WTC11 (cell line): ENCODE measurements at regions not wholly inside any gene's neighbourhood (a gene's known extent, or its start where the extent isn't known, plus 50 kb on each side); places are given as distances from the start of the nearest gene placed in this dataset.

Experiments used
- ATAC-seq: fragments of 200-7000 bp; cut with Tn5 transposase; 2 replicates; pipeline ENCODE4 v1.10.0; 2021; ENCODE audit warnings: mild to moderate bottlenecking, moderate library complexity
- CTCF ChIA-PET: fragments of 300-600 bp; sonication (Branson Sonifier 250); formaldehyde crosslinking; loops from one replicate; lab custom pipeline; 2021; ENCODE audit warnings: antibody characterized with exemption; lab: Charles Lee
- POLR2A ChIA-PET: fragments of 350-600 bp; sonication (Branson Sonifier 250); formaldehyde crosslinking; loops from one replicate; lab custom pipeline; 2021; ENCODE audit warnings: antibody characterized with exemption; lab: Charles Lee
- DNase-seq: peaks from one replicate; pipeline ENCODE4 v3.0.0; 2021; ENCODE audit warnings: low spot score
- H3K27ac Mint-ChIP-seq: 2 replicates; pipeline ENCODE4 v1.8.0; 2021; ENCODE audit warnings: mixed read lengths
- H3K27me3 Mint-ChIP-seq: 2 replicates; pipeline ENCODE4 v1.8.0; 2021; ENCODE audit warnings: low read depth, mild to moderate bottlenecking, moderate library complexity, mixed read lengths
- H3K36me3 Mint-ChIP-seq: 2 replicates; pipeline ENCODE4 v1.8.0; 2021; ENCODE audit warnings: mixed read lengths
- H3K4me1 Mint-ChIP-seq: 2 replicates; pipeline ENCODE4 v1.8.0; 2022; ENCODE audit warnings: mixed read lengths
- H3K4me3 Mint-ChIP-seq: 2 replicates; pipeline ENCODE4 v1.8.0; 2021; ENCODE audit warnings: mild to moderate bottlenecking, moderate library complexity, mixed read lengths
- H3K9me3 Mint-ChIP-seq: 2 replicates; pipeline ENCODE4 v1.8.0; 2021; ENCODE audit warnings: mixed read lengths
- ATF3 ChIP-seq: sonication (generic); formaldehyde crosslinking; conservative IDR thresholded peaks from 2 replicates; pipeline ENCODE4 v1.8.1; 2022; ENCODE audit warnings: mild to moderate bottlenecking, missing genetic modification reagents
- ATF6 ChIP-seq: sonication (generic); formaldehyde crosslinking; IDR thresholded peaks from 2 replicates; pipeline ENCODE4 v1.8.1; 2023; ENCODE audit warnings: mild to moderate bottlenecking, missing genetic modification reagents
- E2F4 ChIP-seq: sonication (generic); formaldehyde crosslinking; IDR thresholded peaks from 2 replicates; pipeline ENCODE4 v1.8.1; 2022; ENCODE audit warnings: low read depth, mild to moderate bottlenecking, moderate library complexity, missing genetic modification reagents, borderline replicate concordance
- FOXK1 ChIP-seq: sonication (generic); formaldehyde crosslinking; IDR thresholded peaks from 2 replicates; pipeline ENCODE4 v1.8.0; 2022; ENCODE audit warnings: mild to moderate bottlenecking, moderate library complexity, missing genetic modification reagents
- HMGA2 ChIP-seq: fragments of 250-450 bp; sonication (Bioruptor Pico); IDR thresholded peaks from 2 replicates; pipeline ENCODE4 v1.4.0; 2021; ENCODE audit warnings: mild to moderate bottlenecking, moderate library complexity
- JAZF1 ChIP-seq: fragments of 250-450 bp; sonication (Bioruptor Pico); IDR thresholded peaks from 2 replicates; pipeline ENCODE4 v1.9.0; 2021; ENCODE audit warnings: moderate library complexity, mild to moderate bottlenecking, inconsistent platforms
- NR1H2 ChIP-seq: sonication (generic); formaldehyde crosslinking; IDR thresholded peaks from 2 replicates; pipeline ENCODE4 v1.9.0; 2021; ENCODE audit warnings: mild to moderate bottlenecking, moderate library complexity, missing genetic modification reagents
- RELA ChIP-seq: sonication (generic); formaldehyde crosslinking; IDR thresholded peaks from 2 replicates; pipeline ENCODE4 v1.8.1; 2022; ENCODE audit warnings: missing genetic modification reagents, mild to moderate bottlenecking, borderline replicate concordance
- TEAD1 ChIP-seq: sonication (generic); formaldehyde crosslinking; IDR thresholded peaks from 2 replicates; pipeline ENCODE4 v1.8.0; 2022; ENCODE audit warnings: mild to moderate bottlenecking, missing genetic modification reagents
- ZMAT4 ChIP-seq: fragments of 250-450 bp; sonication (Bioruptor Pico); IDR thresholded peaks from 2 replicates; pipeline ENCODE4 v1.9.0; 2021; ENCODE audit warnings: mild to moderate bottlenecking
- ZNF317 ChIP-seq: sonication (generic); formaldehyde crosslinking; IDR thresholded peaks from 2 replicates; pipeline ENCODE4 v1.8.1; 2023; ENCODE audit warnings: low read depth, mild to moderate bottlenecking, moderate library complexity, missing genetic modification reagents, borderline replicate concordance
- ZNF396 ChIP-seq: fragments of 250-450 bp; sonication (Bioruptor Pico); IDR thresholded peaks from 2 replicates; pipeline ENCODE4 v1.8.0; 2021; ENCODE audit warnings: mild to moderate bottlenecking, moderate library complexity, borderline replicate concordance
- TF ChIP-seq, protein P1 (sequence below): fragments of 250-450 bp; sonication (Bioruptor Pico); IDR thresholded peaks from 2 replicates; pipeline ENCODE4 v1.9.0; 2021; ENCODE audit warnings: mild to moderate bottlenecking
- TF ChIP-seq, protein P2 (sequence below): sonication (generic); formaldehyde crosslinking; IDR thresholded peaks from 2 replicates; pipeline ENCODE4 v1.8.1; 2022; ENCODE audit warnings: mild to moderate bottlenecking, moderate library complexity, missing genetic modification reagents
- TF ChIP-seq, protein P3 (sequence below): sonication (generic); formaldehyde crosslinking; IDR thresholded peaks from 2 replicates; pipeline ENCODE4 v1.8.0; 2023; ENCODE audit warnings: missing genetic modification reagents

GRCh38 chr1:23639460-23640095 is 52.0 kb upstream of the RPL11 start:
- Mint-ChIP-seq H3K36me3 (no peaks in the 10 kb centered on the region), H3K27me3 (no peaks in the 10 kb centered on the region; the same call in 1 of the 2 replicates), H3K9me3 (no peaks in the 10 kb centered on the region), H3K4me3 (no peak overlapping the region), H3K4me1 (peaks cover 27% of the 10 kb centered on the region), H3K27ac (no peak overlapping the region)
- no peak for TF ChIP-seq ZMAT4
- no peak for TF ChIP-seq E2F4 (CRISPR knock-in tag)
- ChIA-PET POLR2A (no interaction called here), CTCF (interaction anchor here (0.9 to 4.4 kb wide), 6 partner anchors 18 to 143 kb away, joined by 3 to 201 read pairs (median 35); no protein-coding TSS in a partner anchor)
- no peak for ATAC-seq
- no peak for DNase-seq

DNA sequence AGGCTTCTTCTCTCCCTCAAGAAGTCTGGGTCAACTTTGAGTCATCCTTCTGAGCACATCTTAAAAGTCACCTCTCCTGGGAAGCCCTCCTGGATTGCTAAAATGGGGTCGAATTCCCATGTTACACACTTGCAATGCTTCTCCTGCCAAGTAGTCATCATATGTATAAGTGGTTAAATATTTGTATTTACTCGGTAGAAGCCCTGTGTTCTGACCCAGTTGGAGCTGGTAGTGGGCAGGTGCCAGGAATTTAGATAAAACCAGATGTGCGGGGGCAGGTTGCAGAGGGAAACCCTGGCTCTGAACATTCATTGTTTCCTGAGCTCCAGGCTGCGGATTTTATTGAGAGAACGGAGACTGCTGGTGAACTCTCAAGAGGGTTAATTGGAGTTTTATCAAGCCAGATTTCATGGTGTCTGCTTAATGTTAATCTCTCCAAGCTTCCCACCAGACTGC is 52.8 kb upstream of the RPL11 start:
- DNase-seq (no peak), ATAC-seq (no peak)
- CTCF ChIA-PET = interaction anchor here (0.6 to 6.9 kb wide), 16 partner anchors 11 to 142 kb away, joined by 4 to 341 read pairs (median 22); partner anchors contain the start of genes E2F2, ID3 and RPL11
- Mint-ChIP-seq H3K4me3 (no peak overlapping the region), H3K9me3 (no peaks in the 10 kb centered on the region), H3K36me3 (no peaks in the 10 kb centered on the region), H3K27me3 (no peaks in the 10 kb centered on the region; the same call in 1 of the 2 replicates), H3K27ac (no peak overlapping the region), H3K4me1 (peaks cover 28% of the 10 kb centered on the region)
- POLR2A ChIA-PET = interaction anchor here (1.8 to 2.8 kb wide), 3 partner anchors 79 to 94 kb away, joined by 8 to 26 read pairs (median 26); partner anchors contain the start of gene ID3
- TF ChIP-seq, protein P1, sequence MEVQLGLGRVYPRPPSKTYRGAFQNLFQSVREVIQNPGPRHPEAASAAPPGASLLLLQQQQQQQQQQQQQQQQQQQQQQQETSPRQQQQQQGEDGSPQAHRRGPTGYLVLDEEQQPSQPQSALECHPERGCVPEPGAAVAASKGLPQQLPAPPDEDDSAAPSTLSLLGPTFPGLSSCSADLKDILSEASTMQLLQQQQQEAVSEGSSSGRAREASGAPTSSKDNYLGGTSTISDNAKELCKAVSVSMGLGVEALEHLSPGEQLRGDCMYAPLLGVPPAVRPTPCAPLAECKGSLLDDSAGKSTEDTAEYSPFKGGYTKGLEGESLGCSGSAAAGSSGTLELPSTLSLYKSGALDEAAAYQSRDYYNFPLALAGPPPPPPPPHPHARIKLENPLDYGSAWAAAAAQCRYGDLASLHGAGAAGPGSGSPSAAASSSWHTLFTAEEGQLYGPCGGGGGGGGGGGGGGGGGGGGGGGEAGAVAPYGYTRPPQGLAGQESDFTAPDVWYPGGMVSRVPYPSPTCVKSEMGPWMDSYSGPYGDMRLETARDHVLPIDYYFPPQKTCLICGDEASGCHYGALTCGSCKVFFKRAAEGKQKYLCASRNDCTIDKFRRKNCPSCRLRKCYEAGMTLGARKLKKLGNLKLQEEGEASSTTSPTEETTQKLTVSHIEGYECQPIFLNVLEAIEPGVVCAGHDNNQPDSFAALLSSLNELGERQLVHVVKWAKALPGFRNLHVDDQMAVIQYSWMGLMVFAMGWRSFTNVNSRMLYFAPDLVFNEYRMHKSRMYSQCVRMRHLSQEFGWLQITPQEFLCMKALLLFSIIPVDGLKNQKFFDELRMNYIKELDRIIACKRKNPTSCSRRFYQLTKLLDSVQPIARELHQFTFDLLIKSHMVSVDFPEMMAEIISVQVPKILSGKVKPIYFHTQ = no peak
- TF ChIP-seq E2F4 (CRISPR knock-in tag) (no peak), ATF3 (CRISPR knock-in tag) (no peak), JAZF1 (CRISPR knock-in tag) (no peak), FOXK1 (CRISPR knock-in tag) (no peak), HMGA2 (CRISPR knock-in tag) (no peak), ZNF317 (CRISPR knock-in tag) (no peak), RELA (CRISPR knock-in tag) (no peak), ZNF396 (CRISPR knock-in tag) (no peak)
- TF ChIP-seq, protein P2, sequence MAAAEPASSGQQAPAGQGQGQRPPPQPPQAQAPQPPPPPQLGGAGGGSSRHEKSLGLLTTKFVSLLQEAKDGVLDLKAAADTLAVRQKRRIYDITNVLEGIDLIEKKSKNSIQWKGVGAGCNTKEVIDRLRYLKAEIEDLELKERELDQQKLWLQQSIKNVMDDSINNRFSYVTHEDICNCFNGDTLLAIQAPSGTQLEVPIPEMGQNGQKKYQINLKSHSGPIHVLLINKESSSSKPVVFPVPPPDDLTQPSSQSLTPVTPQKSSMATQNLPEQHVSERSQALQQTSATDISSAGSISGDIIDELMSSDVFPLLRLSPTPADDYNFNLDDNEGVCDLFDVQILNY (CRISPR knock-in tag) = no peak

- peak; percentile 44 for ATAC-seq
- Mint-ChIP-seq H3K4me3 (no peak overlapping the region), H3K27ac (peak overlapping the region; percentile 54), H3K4me1 (peaks cover 28% of the 10 kb centered on the region), H3K27me3 (no peaks in the 10 kb centered on the region; the same call in 1 of the 2 replicates), H3K9me3 (no peaks in the 10 kb centered on the region), H3K36me3 (no peaks in the 10 kb centered on the region)
- ChIA-PET CTCF (interaction anchor here (0.6 to 6.9 kb wide), 20 partner anchors 10 to 591 kb away, joined by 3 to 341 read pairs (median 14); partner anchors contain the start of genes ASAP3, E2F2, ID3 and RPL11), POLR2A (interaction anchor here (1.6 to 2.8 kb wide), 5 partner anchors 19 to 93 kb away, joined by 6 to 26 read pairs (median 12); partner anchors contain the start of gene ID3)
- no peak for DNase-seq
- TF ChIP-seq NR1H2 (CRISPR knock-in tag) = no peak
- TF ChIP-seq, protein P3, sequence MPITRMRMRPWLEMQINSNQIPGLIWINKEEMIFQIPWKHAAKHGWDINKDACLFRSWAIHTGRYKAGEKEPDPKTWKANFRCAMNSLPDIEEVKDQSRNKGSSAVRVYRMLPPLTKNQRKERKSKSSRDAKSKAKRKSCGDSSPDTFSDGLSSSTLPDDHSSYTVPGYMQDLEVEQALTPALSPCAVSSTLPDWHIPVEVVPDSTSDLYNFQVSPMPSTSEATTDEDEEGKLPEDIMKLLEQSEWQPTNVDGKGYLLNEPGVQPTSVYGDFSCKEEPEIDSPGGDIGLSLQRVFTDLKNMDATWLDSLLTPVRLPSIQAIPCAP (CRISPR knock-in tag) = no peak
- no peak for TF ChIP-seq TEAD1
- no peak for TF ChIP-seq ATF6
Measured at GRCh38 chr1:23638188-23638619, 53.4 kb upstream of the RPL11 start.
